Heart left ventricle (tissue), 13 donors: ENCODE measurements at regions not wholly inside any gene's neighbourhood (a gene's known extent, or its start where the extent isn't known, plus 50 kb on each side); places are given as distances from the start of the nearest gene placed in this dataset.

Source experiments
- CTCF ChIP-seq, 12 donors: fragments of 200-600 bp; sonication (generic) in 4 of 12; IDR thresholded peaks; one replicate each; pipeline versions ENCODE4 v1.5.0 to v1.8.0; 2018 to 2022; ENCODE audit warnings: antibody characterized with exemption in 12 of 12, mild to moderate bottlenecking in 5 of 12
- POLR2A ChIP-seq, 2 donors: fragments of 450-650 bp; IDR thresholded peaks; one replicate each; pipeline ENCODE4 v1.6.1; 2017; ENCODE audit warnings: antibody characterized with exemption in 2 of 2, mild to moderate bottlenecking in 2 of 2, moderate library complexity in 2 of 2
- donor health status: ischemic (EF 13 %, LVEDD 7.1; RV severe dilation, severe dysfunction).
- donor health status: DM: no; HTN: yes; CAD: no.
- donor health status: DM: no; HTN: no; CAD: no.
- donor health status: ischemic (EF 25% LVEDD 6.9; RV normal size, moderate dysfunction).
- donor health status: ischemic (EF 25% LVEDD 5.7; RV mildly dilated, moderate dysfunction).
- donor health status: ischemic (EF 35%, LVEDD 5.7; RV mildly dilated, moderate dysfunction).
- donor health status: nonischemic (EF 11% LVEDD 7.7; RV severe dilation, severe dysfunction).
- donor health status: DM: yes; HTN: yes; CAD: no.
- donor health status: PGD.
- donor health status: ischemic (EF 29% LVEDD 5.4; RV normal size, mild dysfunction).
- donor health status: nonischemic (EF 23%, LVEDD 6.1; RV moderate dilation, normal function).

- TF ChIP-seq POLR2A (IDR thresholded peaks at IDR 0.05) (no peak), CTCF (IDR thresholded peaks at IDR 0.05) (no peak)
These were observed 120.9 kb upstream of the ZNF217 start for GRCh38 chr20:53714524-53714923.
